Psoas muscle (tissue), 7 donors: ENCODE measurements at regions not wholly inside any gene's neighbourhood (a gene's known extent, or its start where the extent isn't known, plus 50 kb on each side); places are given as distances from the start of the nearest gene placed in this dataset.

Source experiments
- ATAC-seq, 4 donors: fragments of 200-7000 bp; cut with Tn5 transposase; one replicate each; pipeline ENCODE4 v1.9.1; 2020; ENCODE audit warnings: moderate library complexity in 3 of 4, mild to moderate bottlenecking in 2 of 4
- DNase-seq, 2 donors: peaks; one replicate each; pipeline ENCODE4 v3.0.0-alpha.2; 2020
- H3K27ac ChIP-seq: fragments of 200-600 bp; one replicate; pipeline ENCODE4 v1.8.0; 2022
- H3K27me3 ChIP-seq, 3 donors: fragments of 200-600 bp in 1 of 3; one replicate each; pipeline versions ENCODE4 v1.6.1 to v1.8.0; 2013 to 2022; ENCODE audit warnings: low read length in 2 of 3, mild to moderate bottlenecking in 2 of 3, moderate library complexity in 1 of 3; ENCODE audit not compliant: insufficient read depth in 3 of 3
- H3K36me3 ChIP-seq, 2 donors: fragments of 200-600 bp in 1 of 2; one replicate each; pipeline versions ENCODE4 v1.6.1 to v1.8.0; 2013 to 2022; ENCODE audit warnings: low read depth in 1 of 2, mild to moderate bottlenecking in 1 of 2, moderate library complexity in 1 of 2; ENCODE audit not compliant: insufficient read depth in 1 of 2
- H3K4me1 ChIP-seq: fragments of 200-600 bp; one replicate; pipeline ENCODE4 v1.8.0; 2022
- H3K4me3 ChIP-seq: fragments of 200-600 bp; one replicate; pipeline ENCODE4 v1.8.0; 2022; ENCODE audit warnings: mild to moderate bottlenecking
- H3K9me3 ChIP-seq: fragments of 200-600 bp; one replicate; pipeline ENCODE4 v1.8.0; 2022
- CTCF ChIP-seq: fragments of 200-600 bp; IDR thresholded peaks from one replicate; pipeline ENCODE4 v1.8.0; 2022; ENCODE audit warnings: antibody characterized with exemption
- WGBS, 3 donors: extraction: QIAGEN DNeasy Blood & Tissue Kit; methylation state at CpG; one replicate each; pipeline versions ENCODE4 v1.1.6 to v1.1.7; 2013; 5-methylcytosine and 5-hydroxymethylcytosine counted together
- intact Hi-C, 2 donors: fragments of 100-400 bp; cut with DNase I; formaldehyde crosslinking; loops; one replicate each; pipeline versions ENCODE4 v1.11.0 to v1.14.2; 2022
- donor health status: healthy with polysubstance abuse.
- donor health status: DM: no; HTN: no; CAD: no; lungs with moderate emphysema.
- donor health status: Bipolar disorder and iron deficiency.
- donor health status: healthy.
- donor health status: DM: yes; HTN: yes; CAD: no.
- donor health status: DM: no; HTN: no; CAD: no.
- donor health status: DM: yes; HTN: yes; CAD: no.

- H3K27ac ChIP-seq = no peak overlapping the region
- H3K27me3 ChIP-seq = peaks cover 0 to 5% (median 0%) of the 10 kb centered on the region in 3 donors
- DNase-seq = no peak
- TF ChIP-seq CTCF = no peak
- ATAC-seq = no peak
- H3K4me3 ChIP-seq = no peak overlapping the region
- intact Hi-C loops = no loop called here
- no peaks in the 10 kb centered on the region for H3K9me3 ChIP-seq
- no peaks in the 10 kb centered on the region for H3K36me3 ChIP-seq
- 50 to 62% (median 54%) methylated on average over 4 of the region's 4 CpGs for WGBS, 3 donors
- H3K4me1 ChIP-seq = no peaks in the 10 kb centered on the region
Observed at GRCh38 chr13:109568339-109568818, 218.0 kb downstream of the IRS2 start.

GRCh38 chr13:109567315-109567714 is 219.1 kb downstream of the IRS2 start:
- Histone ChIP-seq H3K4me3 (no peak overlapping the region), H3K36me3 (no peaks in the 10 kb centered on the region), H3K4me1 (no peaks in the 10 kb centered on the region), H3K27me3 (peaks cover 0 to 5% (median 0%) of the 10 kb centered on the region in 3 donors), H3K9me3 (no peaks in the 10 kb centered on the region), H3K27ac (no peak overlapping the region)
- DNase-seq = no peak
- no peak for ATAC-seq
- no peak for TF ChIP-seq CTCF
- 77 to 84% (median 84%) methylated on average over 2 of the region's 2 CpGs for WGBS, 3 donors
- intact Hi-C loops = no loop called here

GRCh38 chr13:109565877-109566276 is 220.5 kb downstream of the IRS2 start:
- intact Hi-C loops = no loop called here
- Histone ChIP-seq H3K9me3 (no peaks in the 10 kb centered on the region), H3K27me3 (no peaks in the 10 kb centered on the region), H3K4me3 (no peak overlapping the region), H3K27ac (no peak overlapping the region), H3K36me3 (no peaks in the 10 kb centered on the region), H3K4me1 (no peaks in the 10 kb centered on the region)
- no peak for ATAC-seq
- no peak for DNase-seq
- no peak for TF ChIP-seq CTCF
- 85 to 93% (median 89%) methylated on average over 7 of the region's 7 CpGs for WGBS, 3 donors

- DNase-seq (no peak), ATAC-seq (no peak)
- WGBS, 3 donors = 42 to 49% (median 47%) methylated on average over 3 of the region's 3 CpGs
- Histone ChIP-seq H3K36me3 (no peaks in the 10 kb centered on the region), H3K27ac (no peak overlapping the region), H3K27me3 (peaks cover 0 to 3% (median 0%) of the 10 kb centered on the region in 3 donors), H3K9me3 (no peaks in the 10 kb centered on the region), H3K4me1 (no peaks in the 10 kb centered on the region), H3K4me3 (no peak overlapping the region)
- intact Hi-C loops = no loop called here
- TF ChIP-seq CTCF = no peak
Observed at GRCh38 chr13:109548374-109548773, 238.0 kb downstream of the IRS2 start.

GRCh38 chr13:109547942-109548341 is 238.4 kb downstream of the IRS2 start:
- DNase-seq (no peak), ATAC-seq (no peak)
- peaks cover 0 to 3% (median 0%) of the 10 kb centered on the region in 3 donors for H3K27me3 ChIP-seq
- intact Hi-C loops = no loop called here
- TF ChIP-seq CTCF = no peak
- no peaks in the 10 kb centered on the region for H3K36me3 ChIP-seq
- H3K27ac ChIP-seq = no peak overlapping the region
- no peak overlapping the region for H3K4me3 ChIP-seq
- H3K9me3 ChIP-seq = no peaks in the 10 kb centered on the region
- 74 to 85% (median 75%) methylated on average over 5 of the region's 5 CpGs for WGBS, 3 donors
- H3K4me1 ChIP-seq = no peaks in the 10 kb centered on the region
